HG03095 (cell line): ENCODE measurements at regions not wholly inside any gene's neighbourhood (a gene's known extent, or its start where the extent isn't known, plus 50 kb on each side); places are given as distances from the start of the nearest gene placed in this dataset.

Experiments used
- ATAC-seq: cut with Tn5 transposase; IDR thresholded peaks from one replicate; pipeline ENCODE4 v1.9.1; 2021; ENCODE audit warnings: moderate library complexity; ENCODE audit not compliant: unreplicated experiment

GRCh38 chr5:98700730-98701129, 72.7 kb upstream of the RGMB start:
- no peak for ATAC-seq

- no peak for ATAC-seq
These were observed 67.6 kb upstream of the RGMB start for GRCh38 chr5:98705841-98706240.

GRCh38 chr5:98709681-98710080, 63.8 kb upstream of the RGMB start:
- no peak for ATAC-seq

GRCh38 chr5:98713027-98713426, 60.4 kb upstream of the RGMB start:
- ATAC-seq, result no peak

- ATAC-seq, result no peak
These were observed 59.6 kb upstream of the RGMB start for GRCh38 chr5:98713856-98714255.

GRCh38 chr5:98714710-98715288, 58.7 kb upstream of the RGMB start:
- no peak for ATAC-seq

- ATAC-seq, result no peak
These were observed 52.1 kb upstream of the RGMB start for GRCh38 chr5:98721231-98721928.

GRCh38 chr5:98722188-98722587, 51.3 kb upstream of the RGMB start:
- ATAC-seq, result no peak

- ATAC-seq, result no peak
These were observed 50.4 kb upstream of the RGMB start for GRCh38 chr5:98723061-98723460.
